ENCODE measurements at regions not wholly inside any gene's neighbourhood (a gene's known extent, or its start where the extent isn't known, plus 50 kb on each side); places are given as distances from the start of the nearest gene placed in this dataset.

DNA sequence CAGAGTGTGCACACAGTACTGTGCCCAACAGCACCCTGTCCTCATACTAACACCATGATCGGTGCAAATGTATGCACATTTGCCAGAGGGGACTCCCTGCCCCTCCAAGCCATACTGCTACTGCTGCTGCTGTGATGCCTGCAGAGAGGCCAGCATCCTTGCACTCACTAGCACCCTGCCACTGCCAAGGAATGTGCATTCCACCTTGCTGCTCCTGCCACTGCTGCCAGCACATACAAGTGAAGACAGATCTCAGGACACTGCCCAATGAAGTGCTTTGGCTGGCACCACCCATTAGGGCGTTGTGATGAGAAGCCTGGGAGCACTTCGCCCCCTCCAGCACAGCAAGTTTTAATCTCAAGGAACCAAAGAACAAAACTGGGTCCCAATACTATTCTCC is 146.3 kb upstream of the DMD start:
- TF ChIP-seq, protein P1, sequence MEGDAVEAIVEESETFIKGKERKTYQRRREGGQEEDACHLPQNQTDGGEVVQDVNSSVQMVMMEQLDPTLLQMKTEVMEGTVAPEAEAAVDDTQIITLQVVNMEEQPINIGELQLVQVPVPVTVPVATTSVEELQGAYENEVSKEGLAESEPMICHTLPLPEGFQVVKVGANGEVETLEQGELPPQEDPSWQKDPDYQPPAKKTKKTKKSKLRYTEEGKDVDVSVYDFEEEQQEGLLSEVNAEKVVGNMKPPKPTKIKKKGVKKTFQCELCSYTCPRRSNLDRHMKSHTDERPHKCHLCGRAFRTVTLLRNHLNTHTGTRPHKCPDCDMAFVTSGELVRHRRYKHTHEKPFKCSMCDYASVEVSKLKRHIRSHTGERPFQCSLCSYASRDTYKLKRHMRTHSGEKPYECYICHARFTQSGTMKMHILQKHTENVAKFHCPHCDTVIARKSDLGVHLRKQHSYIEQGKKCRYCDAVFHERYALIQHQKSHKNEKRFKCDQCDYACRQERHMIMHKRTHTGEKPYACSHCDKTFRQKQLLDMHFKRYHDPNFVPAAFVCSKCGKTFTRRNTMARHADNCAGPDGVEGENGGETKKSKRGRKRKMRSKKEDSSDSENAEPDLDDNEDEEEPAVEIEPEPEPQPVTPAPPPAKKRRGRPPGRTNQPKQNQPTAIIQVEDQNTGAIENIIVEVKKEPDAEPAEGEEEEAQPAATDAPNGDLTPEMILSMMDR (conservative IDR thresholded peaks at IDR 0.05; ENCODE audit: low read depth, low read length), result no peak
- TF ChIP-seq EZH2phosphoT487 (IDR thresholded peaks at IDR 0.05; ENCODE audit: borderline replicate concordance, low read length) (no peak), EZH2 (IDR thresholded peaks at IDR 0.05; ENCODE audit: low read length, unreplicated experiment) (no peak)

All from PC-3 (cell line).